ENCODE measurements at regions not wholly inside any gene's neighbourhood (a gene's known extent, or its start where the extent isn't known, plus 50 kb on each side); places are given as distances from the start of the nearest gene placed in this dataset.
"Not testable (repeated sequence)": the region's sequence is repeated elsewhere in the genome, so short reads cannot be mapped to it uniquely, and the experiment has no call there.

- WGBS, 2 donors (ENCODE audit: low coverage in 1 of 2): 80% methylated on average over 4 of the region's 4 CpGs; no CpG with 5 or more reads in 1 of the 2 donors
- not testable (repeated sequence) for H3K36me3 ChIP-seq, H3K27me3 ChIP-seq, H3K4me1 ChIP-seq, ATAC-seq, H3K9me3 ChIP-seq, H3K4me3 ChIP-seq, H3K27ac ChIP-seq
These were observed 64.8 kb downstream of the B4GALT7 start for GRCh38 chr5:177664737-177665136.

DNA sequence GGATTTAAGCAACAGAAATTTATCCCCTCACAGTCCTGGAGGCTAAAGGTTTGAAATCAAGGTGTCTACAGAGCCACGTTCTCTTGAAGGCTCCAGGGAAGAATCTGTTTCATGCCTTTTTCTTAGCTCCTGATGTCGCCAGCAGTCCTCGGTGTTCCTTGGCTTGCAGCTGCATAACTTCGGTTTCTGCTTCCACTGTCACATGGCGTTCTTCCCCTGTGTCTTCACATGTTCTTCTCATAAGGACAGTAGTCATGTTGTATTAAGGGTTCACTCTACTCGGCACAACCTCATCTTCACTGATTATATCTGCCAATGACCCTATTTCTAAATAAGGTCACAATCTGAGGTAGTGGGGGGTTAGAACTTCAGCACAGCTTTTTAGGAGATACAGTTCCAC, 65.2 kb downstream of the B4GALT7 start:
- H3K36me3 ChIP-seq, H3K27ac ChIP-seq, H3K27me3 ChIP-seq, H3K4me3 ChIP-seq, ATAC-seq, H3K9me3 ChIP-seq, H3K4me1 ChIP-seq: not testable (repeated sequence)
- 74% methylated on average over 4 of the region's 6 CpGs; no CpG with 5 or more reads in 1 of the 2 donors for whole genome bisulfite sequencing, 2 donors (ENCODE audit: low coverage in 1 of 2)

- H3K27me3 ChIP-seq, H3K4me1 ChIP-seq, ATAC-seq, H3K9me3 ChIP-seq, H3K36me3 ChIP-seq, H3K27ac ChIP-seq, H3K4me3 ChIP-seq: not testable (repeated sequence)
- 80 to 86% methylated on average over 1 of the region's 3 CpGs for WGBS, 2 donors (ENCODE audit: low coverage in 1 of 2)
These were observed 66.0 kb downstream of the B4GALT7 start for GRCh38 chr5:177665960-177666359.

GRCh38 chr5:177671035-177671754, 71.3 kb downstream of the B4GALT7 start:
- no CpG with 5 or more reads among the region's 37 CpGs for WGBS, 2 donors (ENCODE audit: low coverage in 1 of 2)
- H3K4me3 ChIP-seq: peak overlapping the region; percentile 42 to 55

GRCh38 chr5:177671755-177672690, 72.1 kb downstream of the B4GALT7 start:
- not testable (repeated sequence) for H3K27me3 ChIP-seq, H3K9me3 ChIP-seq, H3K36me3 ChIP-seq
- H3K4me3 ChIP-seq: peak overlapping the region; percentile 59 to 99
- ATAC-seq: peak; percentile 88
- H3K27ac ChIP-seq: peak overlapping the region in 3 of 4 donors; percentile 63 to 78 (median 74)
- no CpG with 5 or more reads among the region's 110 CpGs for whole genome bisulfite sequencing, 2 donors (ENCODE audit: low coverage in 1 of 2)
- peaks cover 0 to 10% (median 0%) of the 10 kb centered on the region in 3 donors for H3K4me1 ChIP-seq

More at GRCh38 chr5:177671035-177671754, 71.3 kb downstream of the B4GALT7 start:
- ATAC-seq: peak; percentile 66
- not testable (repeated sequence) for H3K27ac ChIP-seq, H3K27me3 ChIP-seq, H3K4me1 ChIP-seq, H3K9me3 ChIP-seq, H3K36me3 ChIP-seq
